ENCODE measurements at regions not wholly inside any gene's neighbourhood (a gene's known extent, or its start where the extent isn't known, plus 50 kb on each side); places are given as distances from the start of the nearest gene placed in this dataset.

DNA sequence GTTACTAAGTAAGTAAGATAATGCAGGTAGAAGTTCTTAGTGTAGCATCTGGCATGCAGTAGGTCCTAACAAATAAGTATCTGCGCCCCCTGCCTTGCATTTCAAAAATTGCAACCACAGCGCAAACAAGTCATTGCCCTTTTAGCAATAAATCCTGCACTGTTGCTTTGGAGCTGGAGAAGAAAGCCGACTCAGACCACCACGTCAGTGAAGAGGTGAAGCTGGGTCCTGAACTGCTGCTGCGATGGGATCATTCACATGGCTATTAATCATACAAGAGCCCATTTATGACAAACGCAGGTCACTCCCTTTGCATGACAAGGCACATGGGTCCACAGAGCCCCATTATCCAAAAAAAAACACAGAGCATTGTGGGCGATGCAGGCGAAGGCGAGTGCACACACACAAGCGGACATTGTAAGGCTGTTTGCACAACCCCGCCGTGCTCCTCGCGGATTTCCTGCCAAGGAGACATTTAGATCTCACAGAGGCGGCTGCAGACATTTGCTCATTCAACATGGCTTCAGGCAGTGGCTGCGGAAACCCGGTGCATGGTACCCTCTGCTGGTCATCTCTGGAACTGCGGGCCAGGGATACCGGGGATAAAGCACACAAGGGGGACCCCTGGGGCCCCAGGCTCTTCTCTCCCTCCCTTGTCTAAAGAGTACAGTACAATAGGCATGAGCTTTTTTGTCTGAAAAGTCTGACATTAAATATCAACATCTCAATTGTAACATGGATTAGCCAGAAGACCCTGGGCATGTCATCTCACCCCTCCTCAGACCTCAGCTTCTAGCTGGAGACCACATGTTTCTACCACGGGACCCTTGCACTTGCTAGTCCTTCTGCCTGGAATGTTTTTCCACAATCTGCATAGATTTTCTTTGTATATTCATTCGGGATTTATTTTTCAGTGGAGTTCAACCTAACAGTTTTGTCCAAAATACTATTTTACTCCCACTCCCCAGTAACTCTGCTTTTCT lies 56.7 kb downstream of the CYRIA start:
- peak overlapping the region; percentile 96 for H3K4me2 ChIP-seq (ENCODE audit: low read depth, low read length, poor library complexity, severe bottlenecking)
- H3K4me1 ChIP-seq (ENCODE audit: insufficient read depth, low read length, poor library complexity, severe bottlenecking), result peaks cover 4% of the 10 kb centered on the region
- no peaks in the 10 kb centered on the region for H3K79me2 ChIP-seq (ENCODE audit: insufficient read depth, low read length)
- H3F3A ChIP-seq (ENCODE audit: low read depth), result no peaks in the 10 kb centered on the region
- no peaks in the 10 kb centered on the region for H3K36me3 ChIP-seq (ENCODE audit: insufficient read depth, low read length)
- H4K20me1 ChIP-seq (ENCODE audit: insufficient read depth, low read length, poor library complexity, severe bottlenecking), result no peaks in the 10 kb centered on the region
- TF ChIP-seq, protein P1, sequence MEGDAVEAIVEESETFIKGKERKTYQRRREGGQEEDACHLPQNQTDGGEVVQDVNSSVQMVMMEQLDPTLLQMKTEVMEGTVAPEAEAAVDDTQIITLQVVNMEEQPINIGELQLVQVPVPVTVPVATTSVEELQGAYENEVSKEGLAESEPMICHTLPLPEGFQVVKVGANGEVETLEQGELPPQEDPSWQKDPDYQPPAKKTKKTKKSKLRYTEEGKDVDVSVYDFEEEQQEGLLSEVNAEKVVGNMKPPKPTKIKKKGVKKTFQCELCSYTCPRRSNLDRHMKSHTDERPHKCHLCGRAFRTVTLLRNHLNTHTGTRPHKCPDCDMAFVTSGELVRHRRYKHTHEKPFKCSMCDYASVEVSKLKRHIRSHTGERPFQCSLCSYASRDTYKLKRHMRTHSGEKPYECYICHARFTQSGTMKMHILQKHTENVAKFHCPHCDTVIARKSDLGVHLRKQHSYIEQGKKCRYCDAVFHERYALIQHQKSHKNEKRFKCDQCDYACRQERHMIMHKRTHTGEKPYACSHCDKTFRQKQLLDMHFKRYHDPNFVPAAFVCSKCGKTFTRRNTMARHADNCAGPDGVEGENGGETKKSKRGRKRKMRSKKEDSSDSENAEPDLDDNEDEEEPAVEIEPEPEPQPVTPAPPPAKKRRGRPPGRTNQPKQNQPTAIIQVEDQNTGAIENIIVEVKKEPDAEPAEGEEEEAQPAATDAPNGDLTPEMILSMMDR (conservative IDR thresholded peaks at IDR 0.05; ENCODE audit: low read length), result peak; percentile 74
- TF ChIP-seq EZH2phosphoT487 (IDR thresholded peaks at IDR 0.05; ENCODE audit: borderline replicate concordance), result no peak
- peak overlapping the region; percentile 73 for H3K9ac ChIP-seq (ENCODE audit: low read depth, low read length, poor library complexity, severe bottlenecking)
- peak overlapping the region; percentile 83 for H3K4me3 ChIP-seq (ENCODE audit: low read length, poor library complexity, severe bottlenecking)
- no peaks in the 10 kb centered on the region for H3K9me3 ChIP-seq (ENCODE audit: insufficient read depth, low read depth, low read length)
- no peaks in the 10 kb centered on the region for H3K9me2 ChIP-seq (replicated peaks; ENCODE audit: low read depth, low read length)
- H3K27me3 ChIP-seq (ENCODE audit: insufficient read depth, low read length, poor library complexity, severe bottlenecking), result no peaks in the 10 kb centered on the region
- peak overlapping the region; percentile 99 for H2AFZ ChIP-seq (ENCODE audit: low read length)

DNA sequence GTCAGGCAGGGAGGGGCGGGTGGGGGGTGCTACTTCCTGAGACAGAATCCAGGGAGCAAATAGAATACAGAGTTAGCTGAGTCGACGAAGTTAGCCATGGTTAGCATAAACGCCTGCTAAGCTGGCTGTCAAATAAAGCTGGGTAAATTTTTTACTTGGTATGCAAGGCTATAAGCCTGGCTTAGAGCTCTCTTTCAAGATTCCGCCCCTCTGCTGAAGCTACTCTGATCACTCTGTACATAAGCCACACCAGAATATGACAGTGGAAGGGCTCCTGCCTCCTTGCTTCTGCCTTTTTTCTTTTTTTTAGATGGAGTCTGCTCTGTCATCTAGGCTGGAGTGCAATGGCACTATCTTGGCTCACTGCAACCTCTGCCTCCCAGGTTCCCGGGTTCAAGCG lies 58.3 kb downstream of the CYRIA start:
- no peak overlapping the region for H3K9ac ChIP-seq (ENCODE audit: low read depth, low read length, poor library complexity, severe bottlenecking)
- H3K36me3 ChIP-seq (ENCODE audit: insufficient read depth, low read length), result no peaks in the 10 kb centered on the region
- no peak overlapping the region for H3K4me3 ChIP-seq (ENCODE audit: low read length, poor library complexity, severe bottlenecking)
- no peaks in the 10 kb centered on the region for H3K9me3 ChIP-seq (ENCODE audit: insufficient read depth, low read depth, low read length)
- H3F3A ChIP-seq (ENCODE audit: low read depth), result no peaks in the 10 kb centered on the region
- no peaks in the 10 kb centered on the region for H3K9me2 ChIP-seq (replicated peaks; ENCODE audit: low read depth, low read length)
- TF ChIP-seq EZH2phosphoT487 (IDR thresholded peaks at IDR 0.05; ENCODE audit: borderline replicate concordance), result no peak
- H4K20me1 ChIP-seq (ENCODE audit: insufficient read depth, low read length, poor library complexity, severe bottlenecking), result no peaks in the 10 kb centered on the region
- no peaks in the 10 kb centered on the region for H3K79me2 ChIP-seq (ENCODE audit: insufficient read depth, low read length)
- no peak overlapping the region for H3K4me2 ChIP-seq (ENCODE audit: low read depth, low read length, poor library complexity, severe bottlenecking)
- H3K27me3 ChIP-seq (ENCODE audit: insufficient read depth, low read length, poor library complexity, severe bottlenecking), result no peaks in the 10 kb centered on the region
- H2AFZ ChIP-seq (ENCODE audit: low read length), result no peak overlapping the region
- peaks cover 4% of the 10 kb centered on the region for H3K4me1 ChIP-seq (ENCODE audit: insufficient read depth, low read length, poor library complexity, severe bottlenecking)

DNA sequence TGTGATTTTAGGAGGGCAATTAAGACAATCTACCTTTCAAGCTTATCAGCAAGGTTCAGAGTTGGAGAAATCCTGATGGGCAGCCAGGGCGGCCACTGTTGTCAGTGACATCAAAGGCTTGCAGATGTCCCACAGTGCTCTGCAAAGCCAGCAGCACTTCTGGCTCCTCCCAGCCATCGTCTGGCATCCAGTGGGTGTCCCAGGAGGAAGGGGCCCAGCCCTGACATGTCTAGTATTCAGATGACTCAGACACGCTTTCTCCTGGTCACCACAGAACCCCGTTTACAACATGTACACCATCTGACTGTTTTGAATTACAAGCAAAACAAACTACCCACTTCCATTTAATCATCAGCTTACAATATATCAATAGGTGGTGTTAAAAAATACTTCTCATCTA lies 61.4 kb downstream of the CYRIA start:
- TF ChIP-seq, protein P1 (conservative IDR thresholded peaks at IDR 0.05; ENCODE audit: low read length), result no peak
- TF ChIP-seq EZH2phosphoT487 (IDR thresholded peaks at IDR 0.05; ENCODE audit: borderline replicate concordance), result no peak
- H3K27me3 ChIP-seq (ENCODE audit: insufficient read depth, low read length, poor library complexity, severe bottlenecking), result no peaks in the 10 kb centered on the region
- no peaks in the 10 kb centered on the region for H3F3A ChIP-seq (ENCODE audit: low read depth)
- H3K4me3 ChIP-seq (ENCODE audit: low read length, poor library complexity, severe bottlenecking), result no peak overlapping the region
- no peaks in the 10 kb centered on the region for H3K36me3 ChIP-seq (ENCODE audit: insufficient read depth, low read length)
- H3K4me1 ChIP-seq (ENCODE audit: insufficient read depth, low read length, poor library complexity, severe bottlenecking), result peaks cover 4% of the 10 kb centered on the region
- H2AFZ ChIP-seq (ENCODE audit: low read length), result no peak overlapping the region
- no peaks in the 10 kb centered on the region for H4K20me1 ChIP-seq (ENCODE audit: insufficient read depth, low read length, poor library complexity, severe bottlenecking)
- no peaks in the 10 kb centered on the region for H3K9me2 ChIP-seq (replicated peaks; ENCODE audit: low read depth, low read length)
- no peak overlapping the region for H3K9ac ChIP-seq (ENCODE audit: low read depth, low read length, poor library complexity, severe bottlenecking)
- no peak overlapping the region for H3K4me2 ChIP-seq (ENCODE audit: low read depth, low read length, poor library complexity, severe bottlenecking)
- no peaks in the 10 kb centered on the region for H3K79me2 ChIP-seq (ENCODE audit: insufficient read depth, low read length)
- H3K9me3 ChIP-seq (ENCODE audit: insufficient read depth, low read depth, low read length), result no peaks in the 10 kb centered on the region
